NCI-H1105 (cell line): ENCODE measurements at regions not wholly inside any gene's neighbourhood (a gene's known extent, or its start where the extent isn't known, plus 50 kb on each side); places are given as distances from the start of the nearest gene placed in this dataset.
A peak's percentile ranks its signal among the peaks of the same experiment; 100 is the strongest.

Source experiments
- DNase-seq: peaks from one replicate; lab custom pipeline; 2025; lab: John Stamatoyannopoulos, UW

DNA sequence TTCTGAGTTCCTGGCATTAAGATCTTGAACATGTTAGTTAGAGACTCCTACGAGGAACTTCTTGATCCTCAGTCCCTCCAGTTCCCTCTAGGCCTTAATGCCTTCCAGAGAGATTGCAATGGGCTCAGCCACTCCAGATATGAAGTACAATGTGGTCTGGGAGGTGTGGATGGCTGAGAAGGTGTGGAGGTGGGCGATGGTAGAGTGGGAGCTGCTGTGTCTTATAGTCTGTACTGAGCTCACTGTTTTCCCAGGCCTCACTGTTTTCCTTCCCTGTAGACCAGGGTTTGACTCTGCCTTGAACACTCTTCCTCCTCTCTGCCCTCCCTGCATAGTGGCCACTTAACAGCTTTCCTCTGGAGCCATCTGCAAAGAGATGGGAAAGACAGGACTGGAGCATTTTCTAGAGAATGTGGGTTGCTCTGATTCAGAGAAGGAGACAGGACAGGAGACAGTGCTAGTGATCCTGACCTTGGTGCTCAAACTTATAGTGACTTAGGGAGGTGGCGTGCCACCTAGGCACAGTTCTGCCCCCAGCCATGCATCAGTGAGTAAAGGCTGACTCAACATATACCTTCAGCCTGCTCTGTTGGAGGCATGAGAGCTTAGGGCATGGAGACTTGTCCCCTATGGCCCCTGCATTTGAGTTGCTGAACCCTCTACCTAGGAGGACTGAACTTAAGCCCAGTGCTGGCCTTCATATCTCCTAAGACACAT is 129.7 kb downstream of the TDRD15 start:
- no peak for DNase-seq

DNA sequence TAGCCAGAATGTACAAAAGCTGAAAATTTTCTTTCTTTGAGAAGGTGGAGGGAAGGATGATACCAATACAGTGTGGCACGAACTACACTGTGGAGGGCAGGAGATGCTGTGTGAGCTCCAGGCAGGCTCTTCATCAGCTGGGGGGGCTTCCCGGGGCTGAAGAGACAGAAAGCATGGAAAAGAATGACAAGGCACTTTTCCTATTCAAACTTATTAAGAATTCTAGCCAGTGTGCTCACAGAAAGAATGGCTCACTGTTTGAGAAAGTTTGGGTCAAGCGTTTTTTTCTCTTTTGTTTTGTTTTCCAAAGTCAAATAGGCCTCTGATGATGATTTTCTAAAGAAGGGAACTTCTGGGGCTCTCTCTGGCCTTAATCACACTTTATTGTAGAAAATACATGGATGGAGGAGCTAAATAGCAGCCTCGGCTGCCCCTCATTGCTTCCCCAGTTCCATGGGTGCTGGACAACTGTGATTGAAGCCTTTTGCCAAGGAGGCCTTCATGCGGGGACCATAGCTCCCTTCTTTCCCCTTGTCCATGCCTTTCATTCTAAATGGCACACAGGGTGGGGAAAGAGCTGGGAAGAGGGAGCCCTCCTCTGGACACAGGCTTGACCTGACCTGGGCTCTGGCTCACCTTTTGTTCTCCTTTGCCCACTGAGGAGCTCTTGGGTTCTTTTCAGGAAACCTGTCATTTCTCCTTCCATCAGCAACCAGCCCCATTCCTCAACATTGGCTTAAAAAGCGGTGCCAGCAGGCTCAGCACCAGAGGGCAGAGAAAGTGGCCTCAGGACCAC is 130.6 kb downstream of the TDRD15 start:
- DNase-seq: no peak

DNA sequence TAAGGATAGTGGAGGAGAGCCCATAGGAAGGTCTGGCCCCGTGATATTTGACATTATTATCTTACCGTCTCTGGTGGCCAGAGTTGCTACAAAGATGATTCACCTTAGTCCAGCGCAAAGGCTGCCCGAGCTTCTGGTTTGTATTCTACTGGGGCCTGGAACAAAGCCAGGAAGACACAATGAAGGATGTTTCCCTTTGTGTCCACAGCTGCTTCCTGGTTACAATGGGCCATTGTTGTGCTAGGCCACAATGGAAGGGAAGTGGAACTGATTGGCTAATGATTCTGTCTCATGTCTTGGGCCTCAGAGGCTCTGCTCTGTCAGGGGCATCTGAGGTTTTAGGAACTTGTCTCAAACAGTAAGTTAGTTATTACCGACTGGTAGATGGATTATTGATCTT is 132.2 kb downstream of the TDRD15 start:
- no peak for DNase-seq

DNA sequence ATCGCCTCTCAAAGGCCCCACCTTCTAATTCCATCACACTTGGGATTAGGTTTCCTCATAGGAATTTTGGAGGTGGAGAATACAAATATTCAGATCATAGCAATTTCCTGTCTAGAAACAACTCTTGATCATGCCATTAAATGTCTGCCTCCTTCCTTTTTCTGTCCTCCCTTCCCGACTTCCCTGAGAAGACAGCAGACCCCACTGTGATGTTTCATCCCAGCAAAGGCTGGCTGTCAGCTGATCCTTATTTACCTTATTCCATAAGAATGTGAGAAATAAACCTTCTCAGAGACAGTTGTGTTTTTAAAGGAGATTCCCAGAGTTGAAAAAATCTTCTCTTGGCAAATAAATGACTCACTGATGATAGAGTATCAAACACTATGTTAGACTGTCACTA is 133.9 kb downstream of the TDRD15 start:
- DNase-seq: no peak

DNA sequence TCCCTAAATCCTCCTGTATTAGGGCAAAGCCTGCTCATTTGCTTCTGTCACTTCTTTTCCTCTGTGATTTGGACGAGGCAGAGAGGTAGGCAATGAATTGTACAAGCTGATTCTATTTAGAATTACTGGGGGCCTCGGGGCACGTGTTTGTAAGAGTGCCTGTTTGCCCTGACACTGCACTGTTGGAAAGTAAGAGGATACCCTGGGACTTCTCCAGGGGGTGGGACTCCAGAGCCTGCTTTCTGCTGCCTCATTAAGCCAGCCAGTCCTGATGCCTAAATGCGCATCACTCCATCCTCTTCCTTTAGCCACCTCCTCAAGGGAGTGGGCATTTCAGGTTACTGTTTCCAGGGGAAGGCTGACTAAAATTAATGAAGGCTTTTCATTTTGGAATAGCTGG is 134.3 kb downstream of the TDRD15 start:
- DNase-seq: no peak

DNA sequence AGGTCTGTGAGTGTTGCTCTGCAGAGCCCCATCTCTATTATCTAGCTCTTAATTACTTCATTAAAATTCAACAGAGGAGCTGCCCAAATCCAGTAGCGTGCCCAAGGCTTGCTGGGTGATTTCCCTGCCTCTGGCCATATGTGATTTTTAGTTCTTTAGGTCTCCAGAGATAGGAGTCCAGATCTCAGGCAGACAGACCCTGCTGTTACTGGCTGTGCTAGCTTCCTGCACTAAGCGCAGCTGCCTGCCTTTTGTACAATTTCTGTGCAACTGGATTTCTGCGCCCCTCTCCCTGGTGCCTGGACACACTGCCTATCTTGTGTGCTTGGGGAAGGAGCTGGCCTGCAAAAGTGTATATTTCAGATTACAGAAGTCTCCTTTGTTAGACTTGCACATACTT is 136.5 kb downstream of the TDRD15 start:
- DNase-seq: no peak

DNA sequence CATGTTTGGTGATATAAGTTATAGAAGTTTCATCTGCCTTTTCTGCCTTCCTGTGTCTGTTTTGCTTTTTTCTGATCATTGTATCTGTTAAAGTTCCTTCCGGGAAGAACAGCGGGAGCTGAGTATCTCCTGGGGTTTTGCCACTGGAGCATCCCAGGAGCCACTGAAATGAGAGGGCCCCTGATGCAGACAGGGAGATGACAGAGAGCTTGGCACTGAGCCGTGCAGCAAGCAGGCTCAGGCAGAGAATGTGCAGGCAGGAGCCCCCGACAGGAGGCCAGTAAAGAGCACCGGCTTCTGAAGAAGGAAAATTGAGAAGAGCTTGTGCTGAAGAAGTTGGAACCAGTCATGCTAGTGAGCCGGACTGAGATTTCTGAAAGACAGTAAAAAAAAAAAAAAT is 137.8 kb downstream of the TDRD15 start:
- DNase-seq: no peak

DNA sequence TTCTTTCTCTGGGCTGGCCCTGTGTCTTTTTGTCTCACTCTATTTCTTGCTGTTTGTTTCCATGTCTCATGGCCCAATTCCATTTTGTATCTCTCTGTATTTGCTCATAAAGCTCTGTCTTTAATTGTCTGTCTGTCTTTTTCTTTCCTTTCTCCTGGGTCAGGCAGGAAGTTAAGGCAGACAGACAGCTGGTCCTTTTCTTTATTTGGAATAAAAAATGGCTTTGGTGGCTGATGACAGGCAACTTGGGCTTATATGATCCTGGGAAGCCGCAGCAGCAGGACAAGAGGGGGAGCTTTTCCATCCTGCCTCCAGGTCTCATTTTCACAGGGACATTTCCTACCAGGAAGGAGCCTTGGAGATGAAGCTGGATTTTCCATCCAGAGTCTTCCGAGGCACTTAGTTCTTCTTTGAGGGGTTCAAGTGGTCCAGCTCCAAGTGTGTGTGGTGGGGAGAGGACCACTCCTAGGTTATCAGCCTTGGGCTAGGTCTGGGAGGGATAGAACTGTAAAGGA is 138.7 kb downstream of the TDRD15 start:
- no peak for DNase-seq

DNA sequence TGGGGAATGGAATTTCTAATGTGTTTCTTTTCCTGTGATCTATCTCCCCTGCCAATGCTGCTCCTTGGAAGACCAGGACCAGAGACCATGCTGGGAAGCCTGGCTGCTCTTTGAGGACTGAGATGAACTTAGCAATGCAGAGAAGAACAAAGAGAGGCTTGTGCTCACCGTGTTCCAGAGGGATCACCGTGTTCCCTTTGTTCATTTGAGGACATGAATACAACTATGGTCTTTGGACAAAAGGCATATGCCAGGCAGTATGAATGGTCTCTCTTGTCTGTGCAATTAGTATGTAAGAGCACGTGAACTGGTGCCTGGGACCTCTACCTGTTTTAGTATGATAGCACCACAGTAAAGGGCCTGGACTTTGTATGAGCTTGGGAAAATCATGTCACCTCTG is 139.9 kb downstream of the TDRD15 start:
- DNase-seq: no peak

DNA sequence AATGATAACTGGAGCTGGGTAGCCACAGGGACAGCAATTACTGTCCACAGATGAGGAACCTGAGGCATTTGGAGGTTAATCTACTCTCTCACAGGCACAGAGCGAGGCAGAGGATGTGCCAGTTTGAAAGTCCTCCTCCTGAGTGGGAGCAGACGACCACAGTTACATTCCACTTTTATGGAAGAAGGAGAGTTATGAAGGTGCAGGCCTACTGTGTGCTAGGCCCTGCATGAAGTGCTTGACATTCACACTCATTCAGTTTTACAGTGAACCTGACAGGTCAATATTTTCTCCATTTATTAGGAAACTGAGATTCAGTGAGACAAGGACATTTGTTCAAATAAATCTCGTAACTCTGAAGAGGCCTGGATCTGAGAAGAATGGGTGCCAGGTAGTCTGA is 142.0 kb downstream of the TDRD15 start:
- DNase-seq: no peak

DNA sequence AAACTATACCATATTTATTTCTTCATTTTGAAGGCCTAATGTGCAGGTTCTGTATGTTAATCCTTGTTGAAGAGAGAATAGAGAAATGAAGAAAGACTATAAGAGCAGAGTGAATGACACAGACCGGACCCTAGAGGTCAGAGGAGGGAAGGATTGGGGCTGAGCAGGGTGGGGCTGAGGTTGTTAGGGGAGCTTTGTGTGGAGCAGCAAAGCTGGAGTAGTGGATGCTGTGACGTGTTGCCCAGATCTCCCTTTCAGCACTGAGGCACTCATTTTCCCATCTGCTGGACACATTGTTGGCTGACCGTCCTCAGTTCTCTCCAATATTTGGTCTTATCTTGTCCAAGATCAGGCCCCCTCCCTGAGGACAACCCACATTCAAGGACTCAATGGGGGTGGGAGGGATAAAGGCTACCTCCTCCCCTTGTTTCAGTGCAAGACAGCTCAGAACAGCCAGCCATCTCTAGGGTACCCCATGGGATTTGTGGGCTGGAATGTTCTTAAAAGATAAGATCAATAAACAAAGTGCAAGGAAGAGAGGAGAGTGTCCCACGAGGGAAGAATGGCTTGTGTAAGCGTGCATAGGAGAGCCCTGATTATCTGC is 143.6 kb downstream of the TDRD15 start:
- no peak for DNase-seq

DNA sequence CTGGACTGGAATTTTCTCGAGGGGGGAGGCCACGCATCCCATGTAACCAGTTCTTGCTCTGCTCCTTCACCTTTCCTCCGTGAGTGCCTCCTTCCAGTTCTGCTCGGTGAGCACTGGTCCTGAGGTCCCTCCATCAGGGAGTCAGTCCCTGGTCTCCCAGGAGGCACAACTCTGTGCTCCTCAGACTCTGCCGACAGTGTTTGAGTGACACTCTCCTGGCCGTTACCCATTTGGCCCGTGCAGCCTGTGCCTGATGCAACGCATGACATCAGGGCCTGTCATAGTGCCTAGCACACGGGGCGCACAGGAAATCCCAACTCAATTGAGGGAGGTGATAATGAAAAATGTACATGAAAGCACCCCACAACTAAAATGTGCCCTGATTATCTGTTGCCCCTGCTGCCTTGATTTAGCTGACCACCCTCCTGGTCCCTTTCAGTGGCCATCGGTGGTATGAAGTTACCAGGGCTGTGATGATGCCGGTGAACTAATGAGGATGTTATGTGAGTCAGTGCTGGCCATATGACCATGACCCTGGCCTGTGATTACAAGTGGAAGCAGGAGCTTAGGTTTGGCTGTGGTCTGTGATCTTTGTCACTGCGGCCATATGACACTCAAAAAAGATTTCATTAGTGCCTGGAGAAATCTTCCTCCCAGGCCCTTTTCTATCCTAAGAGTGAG is 144.6 kb downstream of the TDRD15 start:
- DNase-seq: no peak

DNA sequence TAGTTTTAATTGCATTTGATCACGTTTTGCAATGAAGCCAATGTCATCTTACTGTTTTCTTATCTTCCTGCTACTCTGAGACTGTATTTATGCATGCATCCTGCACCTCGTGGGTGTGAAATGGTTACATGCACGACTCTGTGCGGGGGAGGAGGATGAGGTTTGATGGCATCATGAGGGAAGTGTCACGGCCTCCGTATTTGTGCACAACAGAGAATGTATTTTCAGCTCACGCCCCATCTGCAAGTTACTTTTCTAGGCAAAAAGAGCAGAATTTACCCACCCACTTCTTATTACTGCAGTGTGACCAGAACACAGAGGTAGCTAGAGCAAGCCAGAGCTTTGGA is 145.1 kb downstream of the TDRD15 start:
- DNase-seq: no peak

DNA sequence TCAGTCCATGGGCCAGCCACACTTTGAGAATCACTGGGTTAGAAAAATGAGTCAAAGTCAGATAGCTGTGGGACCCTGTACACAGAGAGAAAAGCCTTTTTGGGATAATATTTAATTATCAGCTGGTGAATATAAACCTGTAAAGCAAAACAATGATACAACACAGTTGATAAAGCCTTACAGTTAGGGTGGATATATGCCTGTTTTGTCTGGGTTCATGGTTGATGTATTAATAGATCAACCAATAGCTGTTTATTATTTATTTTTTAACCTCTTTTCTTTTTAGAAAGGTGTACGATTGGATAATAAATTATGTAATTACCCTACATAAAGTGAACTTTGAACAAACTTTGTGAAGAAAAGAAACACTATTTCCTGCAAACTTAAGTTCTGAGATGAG is 145.6 kb downstream of the TDRD15 start:
- no peak for DNase-seq

DNA sequence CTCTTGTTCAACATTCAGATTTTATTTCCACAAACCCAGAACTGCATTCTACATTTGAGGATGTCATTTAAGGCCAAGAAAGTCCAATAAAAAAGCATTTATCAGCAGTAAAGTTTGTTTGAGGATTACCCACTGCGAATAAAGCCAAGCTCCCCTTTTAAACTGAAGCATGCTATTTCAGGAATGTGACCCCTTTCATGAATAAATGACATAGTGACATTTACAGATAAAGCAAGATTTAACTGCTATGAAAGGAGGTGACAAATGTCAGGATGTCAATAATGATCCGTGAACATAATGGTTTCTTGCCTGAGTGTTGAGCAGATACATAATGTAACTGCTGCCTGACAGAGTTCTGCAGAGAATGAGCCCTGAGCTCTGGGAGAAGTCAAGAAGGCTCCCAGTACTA is 146.3 kb downstream of the TDRD15 start:
- DNase-seq: no peak

DNA sequence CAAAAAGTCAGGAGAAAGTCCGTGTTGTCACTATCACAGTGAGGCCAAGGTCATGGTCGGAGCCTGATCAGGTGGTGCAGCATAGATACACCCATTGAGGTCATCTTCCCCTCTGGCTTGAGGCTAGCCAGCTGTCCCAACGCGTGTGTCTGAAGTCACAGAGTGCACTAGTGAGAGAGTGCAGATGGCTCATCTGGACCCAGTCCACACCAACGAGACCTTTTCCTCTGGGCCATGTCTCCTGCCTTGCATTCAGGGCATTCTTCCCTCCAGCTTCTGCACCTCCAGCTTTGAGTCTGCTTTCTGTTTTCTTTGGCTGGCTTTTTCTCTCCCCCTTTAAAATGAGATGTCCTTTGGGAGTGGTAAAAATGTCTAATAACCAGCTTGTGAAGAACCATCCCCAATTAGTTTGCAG is 146.9 kb downstream of the TDRD15 start:
- DNase-seq: no peak

DNA sequence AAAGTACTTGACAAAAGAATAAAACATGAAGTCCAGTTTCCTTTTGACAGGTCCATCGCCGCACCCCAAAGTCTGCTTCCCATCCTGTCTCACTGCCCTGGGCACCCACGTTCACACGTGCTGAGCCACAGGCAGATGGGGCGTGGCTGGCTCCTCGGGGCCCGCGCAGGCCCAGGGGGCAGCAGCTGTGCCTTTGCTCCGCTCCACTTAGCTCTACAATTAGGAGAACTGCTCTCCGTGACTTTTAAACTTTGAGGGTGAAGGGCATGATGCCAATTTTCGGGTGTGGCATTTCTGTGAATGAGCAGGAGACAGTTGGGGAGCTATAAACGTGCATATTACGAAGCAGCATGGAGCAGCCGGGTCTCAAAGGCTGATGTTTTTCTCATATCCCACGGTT is 152.4 kb downstream of the TDRD15 start:
- peak; percentile 8 for DNase-seq

DNA sequence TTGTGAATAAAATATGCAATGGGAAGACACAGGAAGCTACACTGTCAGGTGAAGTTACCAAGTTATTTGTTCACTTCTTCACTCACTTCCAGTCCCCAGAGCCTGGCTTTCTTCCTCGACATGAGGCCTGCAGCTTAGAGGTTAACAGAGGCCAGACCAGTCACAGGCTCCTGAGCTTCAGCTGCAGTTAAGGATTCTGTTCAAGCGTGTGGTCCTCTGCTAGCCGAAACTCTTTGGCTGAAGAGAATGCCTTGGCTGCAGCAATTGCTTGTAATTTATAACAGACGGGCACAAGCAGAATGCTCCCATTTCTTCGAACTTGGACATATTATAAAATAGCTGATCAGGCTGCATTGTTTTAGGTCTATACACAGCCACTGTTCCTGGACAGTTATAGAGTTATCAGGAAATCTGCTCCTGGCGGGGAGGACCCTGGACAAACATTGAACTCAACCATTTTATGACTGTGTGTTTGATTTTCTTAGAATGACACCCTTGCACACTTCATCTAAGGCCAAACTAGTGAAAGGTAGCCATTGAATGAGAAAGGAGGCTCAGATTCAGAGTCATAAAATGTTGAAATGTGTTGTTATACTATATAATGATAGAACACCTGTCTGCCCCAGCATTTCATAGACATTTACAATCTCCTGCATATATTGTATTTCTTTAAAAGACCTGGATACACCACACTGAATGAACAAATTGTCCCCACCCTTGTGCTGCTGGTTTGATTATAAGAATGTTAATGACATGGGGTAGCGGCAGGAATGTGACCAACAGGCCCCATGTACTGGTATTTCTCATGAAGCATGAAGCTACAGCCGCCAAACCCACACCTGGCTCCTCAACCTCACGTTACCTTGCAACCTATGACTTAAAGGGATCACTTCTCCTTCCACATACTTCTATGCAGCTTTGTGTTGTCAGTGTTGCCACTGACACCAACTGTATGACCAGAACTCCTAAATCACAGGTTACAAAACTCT is 153.6 kb downstream of the TDRD15 start:
- no peak for DNase-seq

DNA sequence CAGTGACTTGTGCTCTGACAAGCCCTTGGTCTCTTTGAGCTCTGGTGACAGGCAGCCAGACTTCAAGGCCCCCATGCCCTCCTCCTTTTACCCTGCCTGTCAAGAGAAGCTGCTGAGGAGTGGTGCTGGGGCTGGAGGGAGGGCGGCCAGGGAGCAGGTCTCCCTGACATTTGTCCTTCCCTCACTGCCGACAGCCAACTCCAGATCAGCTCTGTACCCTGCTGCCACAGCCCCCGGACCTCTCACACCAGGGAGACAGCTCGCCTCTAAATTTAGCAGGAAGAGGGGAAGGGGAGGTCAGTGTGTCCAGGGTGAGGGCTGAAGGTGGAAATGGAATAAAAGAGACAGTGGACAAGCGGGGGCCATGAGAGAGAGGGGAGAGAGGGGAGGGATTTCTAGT is 155.8 kb downstream of the TDRD15 start:
- DNase-seq: no peak

DNA sequence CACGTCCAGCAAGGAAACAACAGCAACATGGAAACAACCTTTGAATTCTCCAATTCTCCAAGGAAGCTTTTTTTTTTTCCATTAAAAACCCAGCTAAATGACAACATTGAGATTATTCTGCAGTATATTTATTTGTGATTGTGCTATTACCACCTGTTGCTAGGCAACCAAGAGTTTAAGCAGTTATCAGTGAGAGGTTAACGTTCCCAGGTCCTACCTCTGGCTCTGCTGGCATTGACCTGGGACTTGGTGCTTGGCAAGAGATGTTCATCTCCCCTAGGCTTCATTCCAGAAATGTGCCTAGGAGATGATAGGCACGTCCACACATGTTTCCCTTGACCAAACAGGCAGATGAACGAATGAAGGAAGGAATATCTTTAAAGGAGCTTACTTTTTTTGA is 157.0 kb downstream of the TDRD15 start:
- DNase-seq: no peak

DNA sequence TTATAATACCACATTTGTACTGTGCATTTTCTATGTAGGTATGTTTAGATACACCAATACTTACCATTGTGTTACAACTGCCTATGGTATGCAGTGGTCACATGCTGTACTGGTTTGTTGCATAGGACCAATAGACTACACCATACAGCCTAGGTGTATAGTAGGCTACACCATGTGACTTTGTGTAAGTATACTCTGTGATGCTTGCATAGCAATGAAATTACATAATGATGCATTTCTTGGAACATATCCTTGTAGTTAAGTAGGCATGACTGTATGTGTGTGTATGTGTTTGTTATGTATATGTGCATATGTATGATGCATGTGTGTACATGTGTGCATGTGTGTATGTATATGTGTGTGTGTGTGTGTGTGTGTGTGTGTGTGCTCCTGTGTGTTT is 157.6 kb downstream of the TDRD15 start:
- DNase-seq: no peak
